Smooth muscle cell (in vitro differentiated cells): ENCODE measurements at regions not wholly inside any gene's neighbourhood (a gene's known extent, or its start where the extent isn't known, plus 50 kb on each side); places are given as distances from the start of the nearest gene placed in this dataset.

Experiments used
- DNase-seq: peaks from one replicate; lab custom pipeline; 2025; ENCODE audit not compliant: unreplicated experiment; lab: John Stamatoyannopoulos, UW
- H2AFZ ChIP-seq: fragments of 200-600 bp; sonication (generic); 2 replicates; pipeline ENCODE4 v1.6.0; 2016; ENCODE audit warnings: antibody characterized with exemption, low read depth, mild to moderate bottlenecking
- H3F3A ChIP-seq: fragments of 200-600 bp; sonication (generic); 2 replicates; pipeline ENCODE4 v1.6.0; 2017; ENCODE audit warnings: antibody characterized with exemption, low read depth
- H3K27ac ChIP-seq: fragments of 200-600 bp; sonication (generic); 2 replicates; pipeline ENCODE4 v1.5.1; 2016; ENCODE audit warnings: low read depth, mild to moderate bottlenecking
- H3K27me3 ChIP-seq: fragments of 200-600 bp; sonication (generic); 2 replicates; pipeline ENCODE4 v1.6.1; 2016; ENCODE audit warnings: low read depth, mild to moderate bottlenecking
- H3K36me3 ChIP-seq: fragments of 200-600 bp; sonication (generic); 2 replicates; pipeline ENCODE4 v1.5.1; 2016; ENCODE audit warnings: low read depth
- H3K4me1 ChIP-seq: fragments of 200-600 bp; sonication (generic); 2 replicates; pipeline ENCODE4 v1.5.1; 2016; ENCODE audit warnings: low read depth
- H3K4me2 ChIP-seq: fragments of 200-600 bp; sonication (generic); 2 replicates; pipeline ENCODE4 v1.6.0; 2016; ENCODE audit warnings: mild to moderate bottlenecking
- H3K4me3 ChIP-seq: fragments of 200-600 bp; sonication (generic); 2 replicates; pipeline ENCODE4 v1.5.1; 2016; ENCODE audit warnings: mild to moderate bottlenecking
- H3K79me2 ChIP-seq: fragments of 200-600 bp; sonication (generic); 2 replicates; pipeline ENCODE4 v1.6.0; 2016; ENCODE audit warnings: low read depth, mild to moderate bottlenecking
- H3K9ac ChIP-seq: fragments of 200-600 bp; sonication (generic); 2 replicates; pipeline ENCODE4 v1.6.0; 2016; ENCODE audit warnings: low read depth
- H3K9me3 ChIP-seq: fragments of 200-600 bp; sonication (generic); replicated peaks from 2 replicates; pipeline ENCODE4 v1.5.1; 2016; ENCODE audit warnings: low read depth
- H4K20me1 ChIP-seq: fragments of 200-600 bp; sonication (generic); 2 replicates; pipeline ENCODE4 v1.6.0; 2016; ENCODE audit warnings: low read depth
- WGBS: methylation state at CpG from one replicate; pipeline ENCODE4 v1.1.7; 2016; ENCODE audit warnings: low lambda C conversion rate; 5-methylcytosine and 5-hydroxymethylcytosine counted together
- TF ChIP-seq, protein P1 (sequence below): fragments of 200-600 bp; sonication (generic); IDR thresholded peaks from 2 replicates; pipeline ENCODE4 v1.5.1; 2017; ENCODE audit warnings: borderline replicate concordance, mild to moderate bottlenecking, antibody characterized with exemption; ENCODE audit not compliant: insufficient read depth, poor library complexity, severe bottlenecking

DNA sequence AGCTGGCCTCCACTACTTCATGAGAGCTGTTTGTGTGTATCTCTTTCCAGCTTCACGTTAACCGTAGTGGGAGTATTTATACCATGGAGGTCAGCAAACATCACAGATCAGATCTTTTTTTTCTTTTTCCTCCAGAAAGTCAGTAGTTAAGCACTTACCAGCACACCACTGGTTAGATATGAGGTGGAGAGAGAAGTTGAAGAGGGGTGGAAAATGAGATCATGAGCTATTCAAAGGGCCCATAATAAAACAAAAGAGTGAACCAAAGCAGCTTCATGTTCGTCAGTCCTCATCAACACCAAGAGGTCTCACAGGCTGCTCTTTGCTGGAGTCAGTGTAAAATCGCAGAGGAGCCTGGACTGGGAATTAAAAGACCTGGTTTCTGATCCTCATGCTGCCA is 125.1 kb upstream of the SGK1 start:
- Histone ChIP-seq H3K9ac (no peak overlapping the region), H3K36me3 (no peaks in the 10 kb centered on the region), H3K27me3 (no peaks in the 10 kb centered on the region), H3K4me1 (no peaks in the 10 kb centered on the region), H3K4me2 (no peak overlapping the region), H2AFZ (no peak overlapping the region), H3K27ac (no peak overlapping the region), H3K79me2 (no peaks in the 10 kb centered on the region), H3K4me3 (no peak overlapping the region), H3F3A (no peaks in the 10 kb centered on the region), H3K9me3 (no peaks in the 10 kb centered on the region), H4K20me1 (no peaks in the 10 kb centered on the region)
- TF ChIP-seq, protein P1, sequence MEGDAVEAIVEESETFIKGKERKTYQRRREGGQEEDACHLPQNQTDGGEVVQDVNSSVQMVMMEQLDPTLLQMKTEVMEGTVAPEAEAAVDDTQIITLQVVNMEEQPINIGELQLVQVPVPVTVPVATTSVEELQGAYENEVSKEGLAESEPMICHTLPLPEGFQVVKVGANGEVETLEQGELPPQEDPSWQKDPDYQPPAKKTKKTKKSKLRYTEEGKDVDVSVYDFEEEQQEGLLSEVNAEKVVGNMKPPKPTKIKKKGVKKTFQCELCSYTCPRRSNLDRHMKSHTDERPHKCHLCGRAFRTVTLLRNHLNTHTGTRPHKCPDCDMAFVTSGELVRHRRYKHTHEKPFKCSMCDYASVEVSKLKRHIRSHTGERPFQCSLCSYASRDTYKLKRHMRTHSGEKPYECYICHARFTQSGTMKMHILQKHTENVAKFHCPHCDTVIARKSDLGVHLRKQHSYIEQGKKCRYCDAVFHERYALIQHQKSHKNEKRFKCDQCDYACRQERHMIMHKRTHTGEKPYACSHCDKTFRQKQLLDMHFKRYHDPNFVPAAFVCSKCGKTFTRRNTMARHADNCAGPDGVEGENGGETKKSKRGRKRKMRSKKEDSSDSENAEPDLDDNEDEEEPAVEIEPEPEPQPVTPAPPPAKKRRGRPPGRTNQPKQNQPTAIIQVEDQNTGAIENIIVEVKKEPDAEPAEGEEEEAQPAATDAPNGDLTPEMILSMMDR, result no peak
- 84% methylated on average over 4 of the region's 4 CpGs for WGBS
- no peak for DNase-seq

DNA sequence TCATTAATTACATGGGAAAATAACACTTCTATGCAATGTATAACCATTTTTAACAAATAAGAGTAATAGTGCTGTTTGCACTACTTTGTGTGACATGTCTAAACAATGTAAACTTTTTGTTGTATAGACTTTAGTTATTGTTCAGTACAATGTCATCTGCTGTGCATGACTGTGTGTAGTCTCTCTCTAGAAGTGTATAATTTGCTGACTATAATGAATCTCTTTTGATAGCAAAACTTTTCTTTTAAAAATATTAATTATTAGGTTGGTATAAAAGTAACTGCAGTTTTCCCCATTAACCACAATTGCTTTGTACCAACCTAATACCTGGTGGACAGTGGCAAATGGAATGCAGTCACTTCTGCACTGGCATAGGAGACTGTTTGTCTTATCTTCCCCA is 124.2 kb upstream of the SGK1 start:
- Histone ChIP-seq H3K4me1 (no peaks in the 10 kb centered on the region), H2AFZ (no peak overlapping the region), H3K9ac (no peak overlapping the region), H3K4me3 (no peak overlapping the region), H3K79me2 (no peaks in the 10 kb centered on the region), H3F3A (no peaks in the 10 kb centered on the region), H3K27me3 (no peaks in the 10 kb centered on the region), H3K9me3 (no peaks in the 10 kb centered on the region), H4K20me1 (no peaks in the 10 kb centered on the region), H3K36me3 (no peaks in the 10 kb centered on the region), H3K27ac (no peak overlapping the region), H3K4me2 (no peak overlapping the region)
- TF ChIP-seq, protein P1, result no peak
- DNase-seq, result no peak

DNA sequence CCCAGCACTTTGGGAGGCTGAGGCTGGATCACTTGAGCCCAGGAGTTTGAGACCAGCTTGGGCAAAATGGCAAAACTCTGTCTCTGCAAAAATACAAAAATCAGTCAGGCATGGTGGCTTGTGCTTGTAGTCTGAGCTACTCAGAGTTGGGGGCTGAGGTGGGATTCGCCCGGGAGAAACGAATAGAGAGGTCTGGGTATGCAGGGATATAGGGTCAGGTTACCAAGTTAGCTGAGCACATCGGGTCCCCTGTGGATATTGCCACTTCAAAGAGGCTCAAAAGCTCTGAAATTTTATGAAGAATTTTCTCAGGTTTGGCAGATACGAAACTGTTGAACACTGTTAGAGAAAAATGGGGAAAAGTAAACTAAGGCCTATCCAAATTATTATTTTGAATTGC is 120.9 kb upstream of the SGK1 start:
- Histone ChIP-seq H2AFZ (no peak overlapping the region), H3K4me2 (no peak overlapping the region), H3K27me3 (no peaks in the 10 kb centered on the region), H3F3A (no peaks in the 10 kb centered on the region), H3K4me3 (no peak overlapping the region), H3K27ac (no peak overlapping the region), H3K4me1 (peaks cover 5% of the 10 kb centered on the region), H3K79me2 (no peaks in the 10 kb centered on the region), H3K36me3 (no peaks in the 10 kb centered on the region), H3K9ac (no peak overlapping the region), H4K20me1 (no peaks in the 10 kb centered on the region), H3K9me3 (no peaks in the 10 kb centered on the region)
- no peak for DNase-seq
- 92% methylated on average over 5 of the region's 5 CpGs for WGBS
- TF ChIP-seq, protein P1, result no peak

DNA sequence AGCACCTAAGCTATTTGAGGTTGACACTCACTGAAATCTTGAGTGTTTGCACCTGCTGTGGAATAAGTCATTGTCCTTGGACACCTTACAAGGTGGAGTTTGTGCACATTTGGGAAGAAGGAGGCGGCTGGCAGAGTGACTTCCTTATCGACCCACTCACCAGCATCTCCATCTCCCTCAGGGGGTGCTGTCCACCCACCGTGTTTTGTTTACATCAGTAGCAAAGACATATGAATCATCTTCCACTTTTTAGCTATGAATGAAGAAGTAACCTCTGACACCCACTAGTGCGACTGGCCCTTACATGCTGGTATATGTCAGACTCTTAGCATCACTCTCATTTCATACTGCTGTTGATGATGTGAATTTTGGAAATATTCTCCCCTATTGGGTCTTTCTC is 119.5 kb upstream of the SGK1 start:
- no peak for DNase-seq
- no peaks in the 10 kb centered on the region for H3K9me3 ChIP-seq
- H3K27ac ChIP-seq, result peak overlapping the region; percentile 94
- H3F3A ChIP-seq, result no peaks in the 10 kb centered on the region
- no peak overlapping the region for H2AFZ ChIP-seq
- H3K79me2 ChIP-seq, result no peaks in the 10 kb centered on the region
- H3K4me2 ChIP-seq, result no peak overlapping the region
- peaks cover 5% of the 10 kb centered on the region for H3K4me1 ChIP-seq
- H3K9ac ChIP-seq, result peak overlapping the region; percentile 90
- H3K4me3 ChIP-seq, result no peak overlapping the region
- H4K20me1 ChIP-seq, result no peaks in the 10 kb centered on the region
- H3K27me3 ChIP-seq, result no peaks in the 10 kb centered on the region
- H3K36me3 ChIP-seq, result no peaks in the 10 kb centered on the region
- TF ChIP-seq, protein P1, result no peak
- 55% methylated on average over 4 of the region's 4 CpGs for WGBS
